Fibroblast of the aortic adventitia (primary cell): ENCODE measurements at regions not wholly inside any gene's neighbourhood (a gene's known extent, or its start where the extent isn't known, plus 50 kb on each side); places are given as distances from the start of the nearest gene placed in this dataset.

Experiments used
- DNase-seq: peaks from one replicate; pipeline ENCODE4 v3.0.0-alpha.2; 2010; ENCODE audit warnings: low read depth
- H3K4me3 ChIP-seq: 2 replicates; pipeline ENCODE4 v1.5.1; 2011; ENCODE audit warnings: low read depth, mild to moderate bottlenecking, control low read depth, low read length, moderate library complexity
- TF ChIP-seq, protein P1 (sequence below): IDR thresholded peaks from 2 replicates; pipeline ENCODE4 v1.5.1; 2011; ENCODE audit warnings: mild to moderate bottlenecking, low read length, control low read depth, inconsistent platforms; ENCODE audit not compliant: insufficient read depth

DNA sequence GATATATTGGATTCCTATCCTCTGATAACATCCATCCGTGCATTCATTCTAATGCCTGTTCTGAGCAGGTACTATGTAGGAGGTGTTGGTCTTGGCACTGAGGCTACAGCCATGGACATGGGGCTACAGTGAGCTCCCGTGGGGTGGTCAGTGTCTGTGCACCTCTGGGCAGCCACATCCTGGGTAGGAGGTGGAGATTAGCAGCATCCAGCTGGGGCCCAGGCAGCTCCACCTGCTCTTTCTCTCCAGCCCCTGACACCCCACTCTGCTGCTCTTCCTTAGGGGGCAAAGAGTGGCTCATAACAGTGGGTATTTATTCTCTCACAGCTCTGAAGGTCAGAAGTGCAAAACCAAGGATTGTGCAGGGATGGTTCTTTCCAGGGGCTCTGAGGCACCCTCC, 292.0 kb upstream of the SFSWAP start:
- DNase-seq = no peak
- no peak overlapping the region for H3K4me3 ChIP-seq
- TF ChIP-seq, protein P1, sequence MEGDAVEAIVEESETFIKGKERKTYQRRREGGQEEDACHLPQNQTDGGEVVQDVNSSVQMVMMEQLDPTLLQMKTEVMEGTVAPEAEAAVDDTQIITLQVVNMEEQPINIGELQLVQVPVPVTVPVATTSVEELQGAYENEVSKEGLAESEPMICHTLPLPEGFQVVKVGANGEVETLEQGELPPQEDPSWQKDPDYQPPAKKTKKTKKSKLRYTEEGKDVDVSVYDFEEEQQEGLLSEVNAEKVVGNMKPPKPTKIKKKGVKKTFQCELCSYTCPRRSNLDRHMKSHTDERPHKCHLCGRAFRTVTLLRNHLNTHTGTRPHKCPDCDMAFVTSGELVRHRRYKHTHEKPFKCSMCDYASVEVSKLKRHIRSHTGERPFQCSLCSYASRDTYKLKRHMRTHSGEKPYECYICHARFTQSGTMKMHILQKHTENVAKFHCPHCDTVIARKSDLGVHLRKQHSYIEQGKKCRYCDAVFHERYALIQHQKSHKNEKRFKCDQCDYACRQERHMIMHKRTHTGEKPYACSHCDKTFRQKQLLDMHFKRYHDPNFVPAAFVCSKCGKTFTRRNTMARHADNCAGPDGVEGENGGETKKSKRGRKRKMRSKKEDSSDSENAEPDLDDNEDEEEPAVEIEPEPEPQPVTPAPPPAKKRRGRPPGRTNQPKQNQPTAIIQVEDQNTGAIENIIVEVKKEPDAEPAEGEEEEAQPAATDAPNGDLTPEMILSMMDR = no peak

DNA sequence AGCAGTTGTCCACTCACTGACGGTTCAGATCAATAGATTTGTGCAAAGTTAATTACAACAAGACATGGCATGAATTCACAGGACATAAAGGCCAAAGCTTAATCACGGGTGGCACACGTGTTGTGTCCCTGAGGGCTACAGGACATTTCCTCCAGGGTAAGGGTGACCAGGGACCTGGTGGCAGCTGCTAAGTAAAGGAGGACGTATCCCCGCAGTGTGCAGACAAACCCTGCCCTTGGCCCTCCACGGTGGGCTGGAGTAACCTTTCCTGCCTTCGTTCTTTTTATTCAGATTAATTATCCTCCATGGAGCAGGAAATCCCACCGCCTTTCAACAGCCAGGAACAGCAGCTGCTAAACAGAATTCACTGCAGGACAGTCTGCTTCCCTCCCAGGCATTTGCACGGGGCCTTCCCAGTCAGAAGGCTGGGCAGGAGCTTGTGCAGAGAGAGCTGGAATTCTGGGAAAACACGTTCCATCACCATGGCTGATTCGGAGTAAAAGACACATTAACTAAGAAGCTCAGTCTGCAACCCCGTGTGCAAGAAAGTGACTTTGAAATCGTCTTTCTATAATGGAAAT, 289.9 kb upstream of the SFSWAP start:
- TF ChIP-seq, protein P1 = no peak
- no peak overlapping the region for H3K4me3 ChIP-seq
- no peak for DNase-seq

DNA sequence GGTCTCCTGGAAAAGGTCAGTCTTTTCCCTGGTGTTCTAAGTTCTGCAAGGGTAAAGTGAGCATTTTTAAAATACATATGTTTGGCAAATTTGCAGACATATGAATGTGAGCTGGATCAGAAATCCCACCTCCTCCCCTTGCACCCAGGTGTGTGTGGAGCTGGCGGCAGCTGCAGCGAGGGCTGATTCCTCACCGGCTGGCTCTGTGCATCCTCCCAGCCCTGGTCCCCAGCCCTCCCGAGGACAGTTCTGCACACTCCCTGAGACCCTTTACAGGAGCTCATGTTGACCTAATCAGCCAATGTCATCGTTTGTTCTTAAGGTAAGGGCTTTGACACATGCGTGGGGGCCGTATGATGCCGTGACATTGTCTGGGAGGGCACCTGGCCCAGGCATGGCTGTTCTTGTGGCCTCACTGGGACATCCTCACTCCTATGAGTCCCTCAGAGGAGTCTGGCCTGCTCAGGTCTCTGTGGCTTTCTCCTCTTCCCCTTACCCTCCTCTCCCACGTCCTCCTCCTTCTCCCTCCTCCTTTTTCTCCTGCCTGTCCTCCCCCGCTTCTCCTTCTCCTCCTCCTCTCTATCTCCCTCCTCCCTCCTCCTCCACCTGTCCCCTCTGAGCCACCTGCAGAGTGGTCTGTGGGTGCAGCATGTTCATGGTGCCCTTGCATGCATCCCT, 289.2 kb upstream of the SFSWAP start:
- no peak overlapping the region for H3K4me3 ChIP-seq
- TF ChIP-seq, protein P1 = no peak
- no peak for DNase-seq

DNA sequence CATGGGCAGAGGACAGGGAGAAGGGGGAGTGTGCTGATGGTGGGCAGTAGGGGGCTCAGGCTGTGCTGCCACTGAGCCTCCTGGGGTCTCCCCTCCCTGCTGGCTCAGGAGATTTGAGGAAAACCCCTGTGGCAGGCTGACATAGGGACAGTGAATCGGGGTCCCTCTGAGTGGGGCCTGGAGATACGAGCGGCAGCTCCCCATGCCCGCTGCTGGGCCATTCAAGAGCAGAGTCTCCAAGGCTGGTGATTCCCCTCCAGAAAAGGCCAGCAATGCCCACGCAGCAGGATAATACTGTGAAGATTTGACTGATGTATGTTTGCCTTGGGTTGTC, 288.7 kb upstream of the SFSWAP start:
- no peak for DNase-seq
- TF ChIP-seq, protein P1 = no peak
- H3K4me3 ChIP-seq = no peak overlapping the region

DNA sequence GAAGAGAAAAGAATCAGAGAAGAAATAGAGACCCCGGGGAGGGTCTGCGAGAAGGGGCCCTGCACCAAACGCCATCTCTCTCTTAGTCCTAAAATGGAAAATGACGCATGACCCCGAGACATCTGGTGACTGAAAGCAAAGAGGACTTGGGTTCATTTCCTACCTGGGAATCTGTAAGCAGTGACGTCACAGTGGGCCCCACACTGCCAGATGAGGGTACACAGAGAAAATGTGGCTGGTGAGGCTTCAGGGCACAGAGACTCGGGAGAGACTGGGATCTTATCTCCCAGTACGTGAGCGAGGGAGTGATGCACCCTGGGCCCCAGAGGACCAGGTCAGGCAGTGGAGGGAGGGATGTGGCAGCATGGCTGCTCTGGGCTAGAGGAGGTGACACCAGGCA, 288.1 kb upstream of the SFSWAP start:
- H3K4me3 ChIP-seq = no peak overlapping the region
- no peak for DNase-seq
- TF ChIP-seq, protein P1 = no peak

DNA sequence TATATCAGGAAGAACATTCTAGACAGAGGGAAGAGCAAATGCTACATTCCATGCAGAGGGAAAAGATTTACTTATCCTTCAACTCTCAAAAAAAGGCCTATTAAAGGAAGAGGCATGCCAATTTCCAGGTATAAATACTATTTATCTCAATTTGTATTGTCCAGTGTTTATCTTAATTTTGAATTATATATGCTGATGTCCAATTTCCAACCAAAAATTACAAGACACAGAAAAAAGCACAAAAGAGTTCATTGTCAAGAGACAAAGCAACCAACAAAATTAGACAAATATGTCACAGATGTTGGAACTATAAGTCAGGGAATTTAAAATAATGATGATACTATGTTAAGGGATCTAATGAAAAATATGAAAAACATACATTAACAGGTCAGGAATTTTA, 286.6 kb upstream of the SFSWAP start:
- DNase-seq = no peak
- TF ChIP-seq, protein P1 = no peak
- no peak overlapping the region for H3K4me3 ChIP-seq
